HG02885 (cell line): ENCODE measurements at regions not wholly inside any gene's neighbourhood (a gene's known extent, or its start where the extent isn't known, plus 50 kb on each side); places are given as distances from the start of the nearest gene placed in this dataset.

ENCODE experiments used
- ATAC-seq: cut with Tn5 transposase; IDR thresholded peaks from one replicate; pipeline ENCODE4 v1.9.1; 2021; ENCODE audit warnings: mild to moderate bottlenecking; ENCODE audit not compliant: unreplicated experiment, poor library complexity

DNA sequence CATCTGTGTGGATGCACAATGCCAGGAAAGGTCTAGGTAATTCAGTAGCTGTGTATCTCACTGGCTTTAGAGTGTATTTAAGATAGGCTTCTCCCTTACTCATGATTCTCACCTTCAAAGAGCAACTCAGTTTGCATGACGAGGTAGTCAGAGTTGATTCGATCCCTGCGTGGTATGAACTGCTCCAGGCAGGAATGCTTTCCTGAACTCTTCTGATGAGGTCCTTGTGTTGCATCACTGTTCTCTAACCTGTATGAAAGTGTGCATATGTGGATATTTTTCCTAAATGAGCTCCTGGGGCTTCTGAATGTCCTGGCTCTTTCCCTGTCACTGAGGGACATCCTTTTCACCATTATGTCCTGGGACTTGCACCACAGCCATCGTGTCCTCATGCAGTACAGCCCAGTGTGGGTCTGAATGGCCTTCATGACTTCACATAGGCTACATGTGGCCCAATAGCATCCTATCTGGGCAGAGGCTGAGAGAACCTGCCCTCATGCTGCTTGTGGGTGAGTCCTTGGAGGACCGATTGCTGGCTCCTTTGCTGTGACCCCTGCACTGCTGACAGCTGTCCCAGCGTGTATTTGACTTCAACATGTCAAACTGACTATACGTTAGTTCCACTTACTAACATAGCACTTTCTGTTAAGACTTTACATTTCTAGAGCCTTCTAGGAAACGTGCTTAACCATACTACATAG is 65.3 kb upstream of the WDR1 start:
- no peak for ATAC-seq

DNA sequence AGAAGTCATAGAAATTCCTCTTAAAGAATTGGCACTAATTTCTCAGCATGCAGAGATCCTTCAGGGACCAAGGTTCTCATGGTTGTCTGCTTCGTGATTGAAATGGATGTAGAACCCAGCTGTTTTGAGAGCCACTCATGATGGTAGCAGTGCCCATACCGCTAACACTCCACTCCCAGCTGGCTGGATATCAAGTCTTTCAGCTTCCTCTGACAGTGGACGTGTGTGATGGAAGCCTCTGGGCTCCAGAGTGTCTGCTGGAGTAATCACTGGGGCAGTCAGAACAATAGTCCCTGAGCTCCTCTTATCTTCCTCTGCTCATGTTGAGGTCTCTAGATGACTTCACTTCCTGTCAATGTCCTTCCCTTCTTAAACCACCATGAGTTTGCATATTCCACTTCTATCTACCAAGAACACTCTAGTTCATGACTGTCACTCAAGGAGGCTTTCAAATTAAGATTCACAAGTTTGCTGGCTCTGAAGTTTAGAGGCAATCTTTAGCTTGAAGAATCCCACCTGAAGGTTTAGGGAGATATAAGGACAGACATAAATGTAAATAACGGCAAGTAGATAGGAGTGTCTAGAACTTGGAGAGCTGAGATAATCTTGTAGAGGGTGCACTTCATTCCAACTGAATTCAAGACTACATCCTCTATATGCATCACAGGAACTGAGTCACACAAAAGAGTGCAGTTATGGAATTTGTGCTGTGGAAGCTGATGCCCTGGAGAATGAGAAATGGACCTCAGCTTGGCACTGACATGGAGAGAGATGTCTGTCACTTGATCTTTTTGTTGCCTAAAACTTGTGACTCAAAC is 64.5 kb upstream of the WDR1 start:
- ATAC-seq, result peak; percentile 97

DNA sequence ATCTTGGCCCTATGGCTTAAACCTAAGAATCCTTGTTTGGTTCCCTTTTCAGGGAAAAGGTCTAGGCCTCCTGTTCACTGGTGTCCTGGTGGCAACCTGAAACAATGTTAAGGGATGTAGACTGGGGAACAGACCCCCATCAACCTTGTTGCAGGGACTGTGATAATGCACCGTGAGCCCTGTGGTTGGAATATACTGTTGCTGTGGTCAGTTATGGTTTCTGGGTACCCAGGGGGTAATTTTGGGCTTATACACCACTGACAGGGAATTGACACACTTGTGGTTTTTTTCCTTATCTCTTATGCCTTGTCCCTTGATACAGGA is 64.0 kb upstream of the WDR1 start:
- no peak for ATAC-seq

DNA sequence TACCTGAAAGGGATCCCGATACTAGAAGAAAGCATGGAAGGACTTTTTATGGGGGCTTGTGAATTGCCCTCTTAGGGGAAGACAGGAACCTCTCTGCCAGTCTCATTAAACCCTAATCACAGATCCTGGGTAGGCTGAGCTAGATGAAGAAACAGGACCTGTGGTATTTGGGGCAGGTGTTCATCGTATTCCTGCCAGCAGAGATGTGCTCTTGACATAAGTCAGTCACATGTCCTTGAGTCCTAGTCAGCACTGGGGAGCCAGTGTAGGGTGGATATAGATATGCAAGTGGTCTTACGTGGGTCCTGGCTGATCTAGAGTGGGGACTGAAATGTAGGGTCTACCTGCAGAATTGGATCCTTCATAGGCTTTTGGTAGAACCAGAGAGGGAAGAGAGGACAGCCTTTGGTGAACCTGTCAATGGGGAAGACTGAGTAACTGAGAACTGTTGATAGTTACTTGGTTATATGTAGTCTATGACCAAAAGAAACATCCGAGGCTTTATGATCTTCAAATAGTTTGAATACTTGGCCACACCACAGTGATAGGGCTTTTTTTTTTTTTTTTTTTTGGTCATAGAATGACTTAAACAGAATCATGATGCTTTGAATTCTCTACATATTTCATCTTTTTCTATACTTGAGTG is 63.5 kb upstream of the WDR1 start:
- no peak for ATAC-seq

DNA sequence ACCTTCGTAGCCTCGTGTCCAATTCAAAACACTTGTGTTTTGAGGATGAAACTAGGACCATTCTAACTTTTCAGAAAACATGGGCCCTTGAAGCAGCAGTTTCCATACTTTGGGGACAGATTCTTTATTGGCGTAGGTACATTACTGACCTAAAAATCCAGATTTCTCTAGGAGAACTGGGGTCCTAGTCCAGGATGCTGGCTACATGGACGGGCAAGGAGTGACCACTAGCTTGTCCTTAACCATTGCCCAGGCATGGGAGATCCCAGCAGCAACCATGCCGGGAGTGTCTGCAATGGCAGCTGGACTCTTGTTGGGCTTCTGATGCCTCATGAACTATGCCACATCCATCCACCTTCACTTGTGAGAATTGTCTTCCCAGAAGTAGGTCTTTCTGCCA is 62.2 kb upstream of the WDR1 start:
- no peak for ATAC-seq

DNA sequence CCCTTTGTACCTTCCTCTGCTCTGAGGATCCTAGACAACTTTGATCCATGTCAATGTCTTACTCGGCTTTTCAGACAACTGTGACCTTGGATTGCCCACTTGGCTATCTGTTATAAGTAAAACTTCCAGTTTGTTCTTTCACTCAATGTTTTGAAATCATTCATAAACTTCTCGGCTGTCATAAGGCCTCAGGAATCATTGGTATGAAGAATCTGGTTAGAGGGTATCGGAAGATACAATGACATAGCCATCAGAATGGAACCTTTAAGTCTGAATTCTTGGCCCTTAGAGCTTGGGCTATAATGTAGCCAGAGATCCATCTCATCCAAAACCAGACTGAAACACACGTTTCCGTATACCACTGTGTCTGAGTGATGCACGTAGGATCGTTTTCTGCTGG is 59.0 kb upstream of the WDR1 start:
- ATAC-seq, result no peak

DNA sequence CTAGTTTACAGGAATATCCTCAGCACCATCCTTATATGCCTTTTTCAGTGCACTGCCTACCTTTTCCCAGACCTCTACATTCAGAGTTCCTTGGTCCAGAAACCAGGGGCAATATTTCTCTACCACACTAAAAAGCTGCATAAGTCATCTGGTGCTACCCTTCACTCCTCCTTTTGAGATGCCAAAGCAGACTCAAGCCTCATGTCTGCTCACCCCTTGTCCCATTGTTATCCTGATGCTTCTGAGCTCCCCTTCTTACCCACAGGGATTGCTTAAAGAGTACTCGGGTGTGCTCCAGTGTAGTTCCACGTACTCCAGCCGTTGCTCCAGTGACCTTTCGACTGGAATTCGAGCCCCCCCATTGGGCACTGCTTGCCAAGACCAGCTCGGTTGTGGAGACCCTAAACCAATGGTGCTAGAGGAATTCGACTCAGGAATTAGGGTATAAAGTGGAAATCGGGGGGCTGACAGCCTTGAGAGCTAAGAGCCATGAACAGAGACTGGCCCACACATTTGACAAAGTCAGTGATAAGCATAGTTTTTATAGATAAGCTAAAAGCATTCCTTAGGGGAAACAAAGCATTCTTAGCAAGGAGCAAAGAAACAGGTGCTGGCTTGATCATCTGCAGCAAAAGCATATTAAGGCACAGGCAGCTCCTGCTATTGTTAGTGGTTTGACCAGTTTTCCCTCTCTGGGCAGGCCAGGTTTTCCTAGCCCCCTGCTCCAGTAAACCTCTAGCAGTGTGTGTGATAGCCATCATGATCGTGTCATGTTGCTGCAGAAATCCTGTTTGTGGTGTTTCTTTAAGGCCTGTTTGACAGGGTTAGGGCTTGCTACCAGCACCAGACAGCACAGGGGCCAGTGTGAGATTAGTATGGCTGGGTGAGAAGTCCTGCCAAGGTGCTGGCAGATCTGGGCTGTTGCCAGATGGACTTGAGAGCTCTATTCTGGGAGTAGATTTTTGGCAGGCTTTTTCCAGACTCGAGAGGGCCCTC is 57.5 kb upstream of the WDR1 start:
- no peak for ATAC-seq

DNA sequence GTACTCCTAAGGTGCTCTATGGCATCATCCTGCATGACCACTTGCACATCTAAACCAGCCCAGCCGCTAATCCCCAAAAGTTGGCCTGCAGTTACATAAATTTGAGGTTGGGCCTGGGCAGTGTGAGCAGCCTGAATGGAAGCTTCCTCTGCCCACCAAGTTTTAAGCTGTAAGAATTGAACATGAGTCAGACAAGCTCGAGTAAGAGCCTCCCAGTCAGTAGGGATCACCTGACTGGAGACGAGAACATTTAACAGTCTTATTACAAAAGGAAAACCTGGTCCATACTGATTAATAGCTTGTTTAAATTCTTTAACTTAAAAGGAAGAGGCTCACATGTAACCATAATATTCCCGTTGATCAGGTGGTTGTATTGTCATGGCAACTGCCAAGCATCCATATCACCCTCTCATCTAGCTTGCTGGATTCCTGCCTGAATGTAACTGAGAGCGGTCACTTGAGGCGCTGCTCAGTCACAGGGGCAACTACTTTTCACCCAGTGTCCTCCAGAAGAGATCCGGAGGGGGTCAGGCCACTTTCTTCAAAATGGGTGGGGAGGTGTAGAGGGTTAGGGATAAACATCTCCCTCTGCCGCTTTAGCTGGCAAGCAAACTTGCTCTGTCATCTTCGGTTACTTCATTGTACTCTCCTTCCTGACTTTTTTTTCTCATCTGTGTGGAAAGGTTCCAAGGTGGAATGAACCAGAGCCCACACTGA is 56.6 kb upstream of the WDR1 start:
- ATAC-seq, result no peak

DNA sequence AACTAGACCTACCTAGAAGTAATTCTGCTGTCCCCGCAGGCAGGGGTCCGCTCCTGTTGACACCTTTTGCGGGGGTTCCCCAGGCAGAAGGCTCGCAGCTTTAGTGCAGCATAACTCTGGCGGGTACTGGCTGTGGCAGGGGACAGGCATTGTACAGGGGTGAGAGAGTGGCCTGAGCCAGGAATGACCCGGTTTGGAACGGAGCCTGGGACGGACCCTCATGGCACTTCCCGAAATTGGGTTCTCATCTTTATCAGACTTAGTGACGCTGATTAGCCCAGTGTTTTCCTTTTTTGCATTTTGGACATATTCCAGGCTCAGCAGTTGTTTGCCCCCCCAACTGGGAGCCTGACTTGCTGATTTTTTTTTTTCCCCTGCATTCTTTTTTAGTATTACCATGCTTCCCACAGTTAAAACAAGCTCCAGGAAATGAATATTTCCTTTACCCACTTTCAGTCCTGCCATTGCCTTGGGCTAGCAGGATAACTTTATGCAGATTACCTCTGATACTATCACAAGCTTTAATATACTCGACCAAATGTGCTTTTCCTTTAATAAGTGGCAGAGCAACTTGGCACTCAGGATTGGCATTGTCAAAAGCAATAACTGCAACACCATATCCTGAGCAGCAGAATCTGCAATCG is 55.8 kb upstream of the WDR1 start:
- ATAC-seq, result no peak

DNA sequence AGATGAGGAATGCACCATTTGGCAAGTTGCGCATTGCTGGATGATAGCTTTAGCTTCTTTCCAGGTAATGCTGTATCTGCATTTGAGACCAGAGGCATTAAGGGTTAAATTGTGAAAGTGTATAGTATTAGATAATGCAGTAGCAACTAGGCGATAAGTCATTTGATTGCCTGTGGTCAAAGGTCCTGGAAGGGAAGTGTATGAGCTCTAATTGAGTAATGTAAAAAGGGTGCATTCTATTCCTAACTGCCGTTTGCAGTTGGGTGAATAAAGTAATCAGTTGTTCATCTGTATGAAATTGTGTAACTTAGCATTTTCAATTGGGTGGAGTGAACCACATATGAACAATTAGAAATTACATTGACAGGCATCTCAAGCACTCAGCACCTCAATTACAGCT is 54.5 kb upstream of the WDR1 start:
- ATAC-seq, result no peak

DNA sequence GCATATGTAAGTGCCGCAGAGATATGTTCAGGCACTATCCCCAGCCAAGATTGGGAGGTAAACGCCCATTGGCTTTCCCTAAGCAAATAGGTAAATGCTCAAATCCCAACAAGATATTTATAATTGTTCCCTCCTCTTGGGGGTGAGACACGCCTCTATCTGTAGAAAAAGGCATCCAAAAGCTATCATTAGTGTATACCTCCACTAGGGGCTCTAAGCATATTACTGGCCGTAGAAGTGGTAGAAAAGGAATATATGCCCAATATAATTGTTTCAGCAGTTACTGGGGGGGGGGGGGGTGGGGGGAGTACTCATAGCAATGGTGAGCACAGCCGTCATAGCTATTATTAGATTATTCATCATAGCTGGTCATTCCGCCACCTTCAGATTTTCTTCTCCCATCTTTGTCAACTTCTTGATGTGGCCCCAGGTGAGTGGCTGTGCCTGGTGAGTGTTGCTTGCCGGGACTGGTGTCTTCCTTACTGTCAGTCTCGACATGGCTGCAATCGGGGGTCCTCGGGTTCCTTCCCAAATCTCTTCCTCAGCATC is 53.3 kb upstream of the WDR1 start:
- ATAC-seq, result no peak

DNA sequence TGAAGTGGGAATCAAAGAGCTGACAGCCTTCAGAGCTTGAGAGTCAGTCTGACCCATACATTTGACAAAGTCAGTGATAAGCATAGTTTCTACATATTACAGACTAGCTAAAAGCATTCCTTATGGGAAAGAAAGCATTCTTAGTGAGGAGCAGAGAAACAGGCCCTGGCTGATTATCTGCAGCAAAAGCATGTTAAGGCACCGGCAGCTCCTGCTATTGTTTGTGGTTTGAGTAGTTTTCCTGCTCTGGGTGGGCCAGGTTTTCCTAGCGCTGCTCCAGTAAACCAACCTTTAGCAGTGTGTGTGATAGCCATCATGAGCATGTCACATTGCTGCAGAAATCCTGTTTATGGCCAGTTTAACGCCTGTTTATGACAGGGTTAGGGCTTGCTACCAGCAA is 51.6 kb upstream of the WDR1 start:
- no peak for ATAC-seq

DNA sequence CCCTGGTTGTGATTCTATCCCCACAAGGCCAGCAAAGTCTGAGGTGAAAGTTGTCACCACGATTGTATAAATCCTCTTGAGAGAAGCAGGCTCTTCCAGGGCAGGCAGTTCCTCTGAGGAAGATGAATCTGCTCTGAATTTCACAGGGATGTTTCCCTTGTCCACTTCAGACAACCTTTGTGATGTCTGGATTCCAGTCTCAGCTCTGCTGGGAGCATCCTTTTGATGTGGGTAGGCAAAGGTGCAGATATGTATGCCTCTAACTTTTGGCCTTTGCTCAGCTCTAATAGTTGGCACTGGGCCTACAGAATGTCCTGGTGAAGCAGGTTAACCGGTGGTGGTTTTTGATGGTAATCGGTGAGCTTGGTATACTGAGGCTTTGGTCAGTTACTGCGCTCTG is 50.6 kb upstream of the WDR1 start:
- no peak for ATAC-seq
